OCI-LY7 (cell line): ENCODE measurements at regions not wholly inside any gene's neighbourhood (a gene's known extent, or its start where the extent isn't known, plus 50 kb on each side); places are given as distances from the start of the nearest gene placed in this dataset.

Experiments used
- BruUV-seq: library from RNA; stranded (reverse); fragments of 400-500 nt; replicated peaks from 2 replicates; lab custom pipeline; 2021; lab: Mats Ljungman, UMichigan
- CTCF ChIA-PET: fragments of 300-600 bp; sonication (Branson Sonifier 250); formaldehyde crosslinking; loops from one replicate; lab custom pipeline; 2022; ENCODE audit warnings: antibody characterized with exemption; ENCODE audit not compliant: unreplicated experiment; lab: Charles Lee
- POLR2A ChIA-PET: fragments of 300-600 bp; sonication (Branson Sonifier 250); formaldehyde crosslinking; loops from one replicate; lab custom pipeline; 2022; ENCODE audit warnings: antibody characterized with exemption; lab: Charles Lee
- DNase-seq: peaks from one replicate; pipeline ENCODE4 v3.0.0-alpha.2; 2015; ENCODE audit warnings: low spot score
- H2AFZ ChIP-seq: fragments of 200-600 bp; sonication (generic), shearing (Covaris generic); 2 replicates; pipeline ENCODE4 v1.6.1; 2014; ENCODE audit warnings: mild to moderate bottlenecking, antibody characterized with exemption, low read length, moderate library complexity
- H3K27ac ChIP-seq: fragments of 200-600 bp; sonication (generic); 2 replicates; pipeline ENCODE4 v1.5.1; 2014; ENCODE audit warnings: mixed run types, low read depth, mild to moderate bottlenecking, moderate library complexity, low read length, inconsistent platforms; ENCODE audit not compliant: poor library complexity, severe bottlenecking
- H3K36me3 ChIP-seq: fragments of 200-600 bp; sonication (generic); 2 replicates; pipeline ENCODE4 v1.6.1; 2014; ENCODE audit warnings: mild to moderate bottlenecking, antibody characterized with exemption, low read length, moderate library complexity, mixed read lengths; ENCODE audit not compliant: insufficient read depth
- H3K4me1 ChIP-seq: fragments of 200-600 bp; sonication (generic); 2 replicates; pipeline ENCODE4 v1.5.1; 2014; ENCODE audit warnings: mild to moderate bottlenecking, low read length; ENCODE audit not compliant: insufficient read depth, poor library complexity, severe bottlenecking
- H3K4me2 ChIP-seq: fragments of 200-600 bp; sonication (generic); 2 replicates; pipeline ENCODE4 v1.6.1; 2014; ENCODE audit warnings: mild to moderate bottlenecking, low read length
- H3K4me3 ChIP-seq: fragments of 200-600 bp; sonication (generic); 2 replicates; pipeline ENCODE4 v1.5.1; 2014; ENCODE audit warnings: mild to moderate bottlenecking, low read depth, low read length; ENCODE audit not compliant: poor library complexity, severe bottlenecking
- H3K79me2 ChIP-seq: fragments of 200-600 bp; sonication (generic); 2 replicates; pipeline ENCODE4 v1.6.1; 2016; ENCODE audit warnings: low read depth, mild to moderate bottlenecking, low read length, moderate library complexity, mixed read lengths; ENCODE audit not compliant: insufficient read depth
- H3K9me2 ChIP-seq: fragments of 200-600 bp; sonication (generic); 2 replicates; pipeline ENCODE4 v1.6.1; 2016; ENCODE audit warnings: mild to moderate bottlenecking, low read length, mixed read lengths; ENCODE audit not compliant: insufficient read depth
- H3K9me3 ChIP-seq: fragments of 200-600 bp; sonication (generic); 2 replicates; pipeline ENCODE4 v1.6.1; 2014; ENCODE audit warnings: mild to moderate bottlenecking, mixed run types, low read length, mixed read lengths
- H4K20me1 ChIP-seq: fragments of 200-600 bp; sonication (generic); 2 replicates; pipeline ENCODE4 v1.6.1; 2014; ENCODE audit warnings: mild to moderate bottlenecking, antibody characterized with exemption, low read length, moderate library complexity, mixed read lengths; ENCODE audit not compliant: insufficient read depth
- CTCF ChIP-seq: fragments of 200-600 bp; sonication (generic); conservative IDR thresholded peaks from 2 replicates; pipeline ENCODE4 v1.5.1; 2014; ENCODE audit warnings: mild to moderate bottlenecking, antibody characterized with exemption, low read length, moderate library complexity, mixed read lengths
- EZH2phosphoT487 ChIP-seq: fragments of 200-600 bp; sonication (generic); IDR thresholded peaks from 2 replicates; pipeline ENCODE4 v1.6.1; 2018; ENCODE audit warnings: low read depth, borderline replicate concordance, mild to moderate bottlenecking, mixed run types, antibody characterized with exemption, low read length, moderate library complexity, mixed read lengths
- intact Hi-C: fragments of 100-400 bp; cut with micrococcal nuclease; formaldehyde crosslinking; loops from one replicate; pipeline ENCODE4 v1.10.0; 2022; ENCODE audit not compliant: unreplicated experiment

GRCh38 chr7:411677-412312 lies 107.9 kb downstream of the PDGFA start:
- intact Hi-C loops, result no loop called here
- H3K9me3 ChIP-seq, result no peaks in the 10 kb centered on the region
- no peaks in the 10 kb centered on the region for H3K9me2 ChIP-seq
- CTCF ChIA-PET, result no interaction called here
- no peaks in the 10 kb centered on the region for H3K4me1 ChIP-seq
- TF ChIP-seq EZH2phosphoT487 (no peak), CTCF (no peak)
- no peaks in the 10 kb centered on the region for H3K36me3 ChIP-seq
- H4K20me1 ChIP-seq, result no peaks in the 10 kb centered on the region
- no peak overlapping the region for H3K27ac ChIP-seq
- no peak for DNase-seq
- H3K4me2 ChIP-seq, result no peak overlapping the region
- no peak overlapping the region for H2AFZ ChIP-seq
- no peaks in the 10 kb centered on the region for H3K79me2 ChIP-seq
- no peak overlapping the region for H3K4me3 ChIP-seq
- BruUV-seq, result no TSS peak
- POLR2A ChIA-PET, result no interaction called here

GRCh38 chr7:412313-412710 lies 107.3 kb downstream of the PDGFA start:
- Histone ChIP-seq H3K4me2 (no peak overlapping the region), H2AFZ (no peak overlapping the region), H3K4me1 (no peaks in the 10 kb centered on the region), H4K20me1 (no peaks in the 10 kb centered on the region), H3K9me2 (no peaks in the 10 kb centered on the region), H3K9me3 (no peaks in the 10 kb centered on the region), H3K4me3 (no peak overlapping the region), H3K79me2 (no peaks in the 10 kb centered on the region), H3K36me3 (no peaks in the 10 kb centered on the region), H3K27ac (no peak overlapping the region)
- ChIA-PET POLR2A (no interaction called here), CTCF (no interaction called here)
- BruUV-seq, result no TSS peak
- no peak for DNase-seq
- no peak for TF ChIP-seq EZH2phosphoT487
- no peak for TF ChIP-seq CTCF
- intact Hi-C loops, result no loop called here

GRCh38 chr7:414681-415560 lies 104.7 kb downstream of the PDGFA start:
- no TSS peak for BruUV-seq
- Histone ChIP-seq H3K79me2 (no peaks in the 10 kb centered on the region), H3K9me2 (no peaks in the 10 kb centered on the region), H3K4me2 (no peak overlapping the region), H3K9me3 (no peaks in the 10 kb centered on the region), H3K36me3 (no peaks in the 10 kb centered on the region), H2AFZ (no peak overlapping the region), H3K4me3 (no peak overlapping the region), H3K4me1 (no peaks in the 10 kb centered on the region), H4K20me1 (no peaks in the 10 kb centered on the region), H3K27ac (no peak overlapping the region)
- POLR2A ChIA-PET, result no interaction called here
- TF ChIP-seq CTCF (no peak), EZH2phosphoT487 (no peak)
- intact Hi-C loops, result no loop called here
- no peak for DNase-seq
- CTCF ChIA-PET, result no interaction called here
